A673 (cell line): ENCODE measurements at regions not wholly inside any gene's neighbourhood (a gene's known extent, or its start where the extent isn't known, plus 50 kb on each side); places are given as distances from the start of the nearest gene placed in this dataset.

Source experiments
- BruUV-seq: library from RNA; stranded (reverse); fragments of 400-500 nt; replicated peaks from 2 replicates; lab custom pipeline; 2021; lab: Mats Ljungman, UMichigan
- CTCF ChIA-PET: fragments of 300-600 bp; sonication (Branson Sonifier 250); formaldehyde crosslinking; loops from one replicate; lab custom pipeline; 2022; ENCODE audit warnings: antibody characterized with exemption; lab: Charles Lee
- POLR2A ChIA-PET: fragments of 300-600 bp; sonication (Branson Sonifier 250); formaldehyde crosslinking; loops from one replicate; lab custom pipeline; 2022; ENCODE audit warnings: antibody characterized with exemption; ENCODE audit not compliant: low non-redundant PET; lab: Charles Lee
- DNase-seq: peaks from one replicate; pipeline ENCODE4 v3.0.0-alpha.2; 2015; ENCODE audit warnings: low spot score
- H3K27ac ChIP-seq: fragments of 200-600 bp; sonication (generic); 2 replicates; pipeline ENCODE4 v1.5.1; 2016; ENCODE audit warnings: mixed run types, low read depth, mild to moderate bottlenecking, mixed read lengths, antibody characterized with exemption, low read length; ENCODE audit not compliant: poor library complexity, severe bottlenecking
- H3K27me3 ChIP-seq: fragments of 200-600 bp; sonication (generic); replicated peaks from 2 replicates; pipeline ENCODE4 v1.6.1; 2017; ENCODE audit warnings: mixed run types, low read depth, mild to moderate bottlenecking, mixed read lengths, antibody characterized with exemption, low read length; ENCODE audit not compliant: insufficient read depth, poor library complexity
- H3K36me3 ChIP-seq: fragments of 200-600 bp; sonication (generic); 2 replicates; pipeline ENCODE4 v1.6.1; 2016; ENCODE audit warnings: mixed run types, mild to moderate bottlenecking, mixed read lengths, antibody characterized with exemption, low read length; ENCODE audit not compliant: insufficient read depth, poor library complexity, severe bottlenecking
- H3K4me1 ChIP-seq: fragments of 200-600 bp; sonication (generic); 2 replicates; pipeline ENCODE4 v1.6.1; 2017; ENCODE audit warnings: mixed run types, mild to moderate bottlenecking, mixed read lengths, antibody characterized with exemption, low read length; ENCODE audit not compliant: insufficient read depth, poor library complexity, severe bottlenecking
- H3K4me3 ChIP-seq: fragments of 200-600 bp; sonication (generic); 2 replicates; pipeline ENCODE4 v1.5.1; 2016; ENCODE audit warnings: low read depth, mixed run types, mild to moderate bottlenecking, mixed read lengths, low read length; ENCODE audit not compliant: poor library complexity, severe bottlenecking
- H3K9me3 ChIP-seq: fragments of 200-600 bp; sonication (generic); 2 replicates; pipeline ENCODE4 v1.6.1; 2016; ENCODE audit warnings: mixed run types, low read depth, mild to moderate bottlenecking, mixed read lengths, antibody characterized with exemption, low read length; ENCODE audit not compliant: poor library complexity, severe bottlenecking
- EZH2 ChIP-seq: fragments of 200-600 bp; sonication (generic); IDR thresholded peaks from 2 replicates; pipeline ENCODE4 v1.6.1; 2017; ENCODE audit warnings: borderline replicate concordance, low read depth, mild to moderate bottlenecking, mixed read lengths, antibody characterized with exemption, low read length; ENCODE audit not compliant: poor library complexity, severe bottlenecking
- intact Hi-C: fragments of 100-400 bp; cut with micrococcal nuclease; formaldehyde crosslinking; loops from one replicate; pipeline ENCODE4 v1.10.0; 2022; ENCODE audit not compliant: unreplicated experiment
- TF ChIP-seq, protein P1 (sequence below): fragments of 300-800, 200-600 bp; sonication (generic); conservative IDR thresholded peaks from 2 replicates; pipeline ENCODE4 v1.5.1; 2017; ENCODE audit warnings: low read depth, mild to moderate bottlenecking, antibody characterized with exemption, low read length, moderate library complexity, mixed read lengths

- Histone ChIP-seq H3K36me3 (no peaks in the 10 kb centered on the region), H3K27me3 (no peaks in the 10 kb centered on the region), H3K4me1 (no peaks in the 10 kb centered on the region), H3K9me3 (peaks cover 8% of the 10 kb centered on the region), H3K4me3 (no peak overlapping the region), H3K27ac (no peak overlapping the region)
- no peak for DNase-seq
- no peak for TF ChIP-seq EZH2
- TF ChIP-seq, protein P1, sequence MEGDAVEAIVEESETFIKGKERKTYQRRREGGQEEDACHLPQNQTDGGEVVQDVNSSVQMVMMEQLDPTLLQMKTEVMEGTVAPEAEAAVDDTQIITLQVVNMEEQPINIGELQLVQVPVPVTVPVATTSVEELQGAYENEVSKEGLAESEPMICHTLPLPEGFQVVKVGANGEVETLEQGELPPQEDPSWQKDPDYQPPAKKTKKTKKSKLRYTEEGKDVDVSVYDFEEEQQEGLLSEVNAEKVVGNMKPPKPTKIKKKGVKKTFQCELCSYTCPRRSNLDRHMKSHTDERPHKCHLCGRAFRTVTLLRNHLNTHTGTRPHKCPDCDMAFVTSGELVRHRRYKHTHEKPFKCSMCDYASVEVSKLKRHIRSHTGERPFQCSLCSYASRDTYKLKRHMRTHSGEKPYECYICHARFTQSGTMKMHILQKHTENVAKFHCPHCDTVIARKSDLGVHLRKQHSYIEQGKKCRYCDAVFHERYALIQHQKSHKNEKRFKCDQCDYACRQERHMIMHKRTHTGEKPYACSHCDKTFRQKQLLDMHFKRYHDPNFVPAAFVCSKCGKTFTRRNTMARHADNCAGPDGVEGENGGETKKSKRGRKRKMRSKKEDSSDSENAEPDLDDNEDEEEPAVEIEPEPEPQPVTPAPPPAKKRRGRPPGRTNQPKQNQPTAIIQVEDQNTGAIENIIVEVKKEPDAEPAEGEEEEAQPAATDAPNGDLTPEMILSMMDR, result no peak
- intact Hi-C loops, result no loop called here
- ChIA-PET CTCF (no interaction called here), POLR2A (no interaction called here)
- no TSS peak for BruUV-seq
These were observed 413.9 kb downstream of the DUSP10 start for GRCh38 chr1:221327954-221328353.

DNA sequence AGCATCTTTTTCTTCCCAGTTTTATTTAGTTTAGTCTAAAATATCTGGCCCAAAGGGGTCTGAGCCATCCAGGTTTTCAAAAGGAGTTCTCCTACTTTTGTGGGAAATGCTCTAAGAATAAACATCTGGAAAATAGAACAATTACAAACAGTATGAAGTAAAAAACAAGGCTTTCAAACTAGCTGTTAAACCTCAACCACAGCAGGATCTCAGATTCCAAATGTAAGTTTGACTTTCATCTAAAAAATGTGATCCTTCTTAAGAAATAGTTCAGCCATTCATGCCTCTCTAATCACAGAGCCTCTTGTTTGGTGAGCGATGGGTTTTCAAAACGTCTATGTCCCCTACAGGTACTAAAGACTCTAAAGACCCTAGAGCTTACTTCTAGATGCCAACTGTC is 413.5 kb downstream of the DUSP10 start:
- Histone ChIP-seq H3K4me1 (no peaks in the 10 kb centered on the region), H3K27ac (no peak overlapping the region), H3K36me3 (no peaks in the 10 kb centered on the region), H3K9me3 (peaks cover 8% of the 10 kb centered on the region), H3K4me3 (no peak overlapping the region), H3K27me3 (no peaks in the 10 kb centered on the region)
- ChIA-PET POLR2A (no interaction called here), CTCF (no interaction called here)
- BruUV-seq, result no TSS peak
- intact Hi-C loops, result no loop called here
- TF ChIP-seq EZH2, result no peak
- TF ChIP-seq, protein P1, result no peak
- DNase-seq, result no peak

GRCh38 chr1:221331273-221332183 is 410.4 kb downstream of the DUSP10 start:
- Histone ChIP-seq H3K4me1 (no peaks in the 10 kb centered on the region), H3K4me3 (no peak overlapping the region), H3K36me3 (no peaks in the 10 kb centered on the region), H3K27me3 (no peaks in the 10 kb centered on the region), H3K27ac (no peak overlapping the region), H3K9me3 (peaks cover 8% of the 10 kb centered on the region)
- CTCF ChIA-PET, result no interaction called here
- intact Hi-C loops, result no loop called here
- DNase-seq, result no peak
- TF ChIP-seq EZH2, result no peak
- TF ChIP-seq, protein P1, result no peak
- POLR2A ChIA-PET, result no interaction called here
- no TSS peak for BruUV-seq
